ENCODE measurements at regions not wholly inside any gene's neighbourhood (a gene's known extent, or its start where the extent isn't known, plus 50 kb on each side); places are given as distances from the start of the nearest gene placed in this dataset.

DNA sequence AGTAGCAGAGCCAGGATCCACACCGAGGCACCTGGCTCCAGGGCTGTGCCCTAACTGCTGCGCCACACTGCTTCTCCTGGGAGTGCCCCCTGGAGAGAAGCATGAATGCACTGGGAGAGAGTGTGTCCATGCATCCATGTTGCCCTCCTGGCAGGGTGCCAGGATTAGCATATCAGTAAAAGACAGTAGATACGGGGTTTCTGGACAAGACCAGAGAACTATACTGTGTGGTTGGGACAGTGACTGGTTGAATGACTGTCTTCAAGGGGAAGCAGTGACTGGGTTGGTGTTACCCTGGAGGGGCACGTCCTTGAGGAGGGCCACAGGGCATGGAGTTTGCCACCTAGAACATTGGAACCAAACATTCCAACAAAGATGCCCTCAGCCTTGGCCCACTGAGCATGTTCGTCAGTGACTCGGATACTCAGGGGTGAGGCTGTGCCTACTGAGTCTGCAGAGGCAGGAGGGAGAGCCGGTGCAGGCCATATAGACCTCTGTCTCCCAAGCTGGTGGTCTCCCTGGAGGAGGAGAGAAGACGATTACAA lies 288.8 kb downstream of the CDC5L start:
- TF ChIP-seq, protein P1, sequence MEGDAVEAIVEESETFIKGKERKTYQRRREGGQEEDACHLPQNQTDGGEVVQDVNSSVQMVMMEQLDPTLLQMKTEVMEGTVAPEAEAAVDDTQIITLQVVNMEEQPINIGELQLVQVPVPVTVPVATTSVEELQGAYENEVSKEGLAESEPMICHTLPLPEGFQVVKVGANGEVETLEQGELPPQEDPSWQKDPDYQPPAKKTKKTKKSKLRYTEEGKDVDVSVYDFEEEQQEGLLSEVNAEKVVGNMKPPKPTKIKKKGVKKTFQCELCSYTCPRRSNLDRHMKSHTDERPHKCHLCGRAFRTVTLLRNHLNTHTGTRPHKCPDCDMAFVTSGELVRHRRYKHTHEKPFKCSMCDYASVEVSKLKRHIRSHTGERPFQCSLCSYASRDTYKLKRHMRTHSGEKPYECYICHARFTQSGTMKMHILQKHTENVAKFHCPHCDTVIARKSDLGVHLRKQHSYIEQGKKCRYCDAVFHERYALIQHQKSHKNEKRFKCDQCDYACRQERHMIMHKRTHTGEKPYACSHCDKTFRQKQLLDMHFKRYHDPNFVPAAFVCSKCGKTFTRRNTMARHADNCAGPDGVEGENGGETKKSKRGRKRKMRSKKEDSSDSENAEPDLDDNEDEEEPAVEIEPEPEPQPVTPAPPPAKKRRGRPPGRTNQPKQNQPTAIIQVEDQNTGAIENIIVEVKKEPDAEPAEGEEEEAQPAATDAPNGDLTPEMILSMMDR (optimal IDR thresholded peaks at IDR 0.05 in 1 of 3, IDR thresholded peaks at IDR 0.05 in 1 of 3, conservative IDR thresholded peaks at IDR 0.05 in 1 of 3; ENCODE audit: extremely low read depth in 1 of 3, insufficient read depth in 2 of 3, low read length in 3 of 3): no peak
- TF ChIP-seq EZH2 (IDR thresholded peaks at IDR 0.05; ENCODE audit: low read length): no peak
- Histone ChIP-seq H3K9me1 (ENCODE audit: control insufficient read depth, extremely low read depth, insufficient read depth, low read length) (no peaks in the 10 kb centered on the region), H3K4me1 (ENCODE audit: control insufficient read depth, extremely low read depth, insufficient read depth, low read length) (peaks cover 56% of the 10 kb centered on the region), H3K36me3 (ENCODE audit: control insufficient read depth in 2 of 2, extremely low read depth in 1 of 2, insufficient read depth in 2 of 2, low read length in 2 of 2) (no peaks in the 10 kb centered on the region), H3K79me2 (ENCODE audit: control insufficient read depth, insufficient read depth, low read length) (no peaks in the 10 kb centered on the region), H3K9ac (ENCODE audit: control insufficient read depth, extremely low read depth, insufficient read depth, low read length) (no peak overlapping the region), H3K27me3 (ENCODE audit: control insufficient read depth, extremely low read depth, insufficient read depth, low read length) (no peaks in the 10 kb centered on the region), H3K9me3 (ENCODE audit: control insufficient read depth, low read depth, low read length) (no peaks in the 10 kb centered on the region), H3K27ac (ENCODE audit: control insufficient read depth, insufficient read depth, low read length) (peak overlapping the region; percentile 77), H4K20me1 (ENCODE audit: control insufficient read depth, extremely low read depth, insufficient read depth, low read length) (no peaks in the 10 kb centered on the region), H3K4me3 (ENCODE audit: control insufficient read depth in 2 of 3, extremely low read depth in 1 of 3, insufficient read depth in 2 of 3, low read depth in 1 of 3, low read length in 3 of 3) (no peak overlapping the region), H3K4me2 (ENCODE audit: control insufficient read depth, extremely low read depth, insufficient read depth, low read depth, low read length) (peak overlapping the region; percentile 38), H2AFZ (ENCODE audit: control insufficient read depth, low read length) (no peak overlapping the region)
- DNase-seq (ENCODE audit: low read depth, low spot score) (no peak), FAIRE-seq (peak; percentile 34)
- dilution Hi-C loops (cut with MboI; ENCODE audit: extremely low pct_ligation_motif_present, low sequenced_read_pairs): no loop called here

- Histone ChIP-seq H3K79me2 (ENCODE audit: control insufficient read depth, insufficient read depth, low read length) (no peaks in the 10 kb centered on the region), H3K9me1 (ENCODE audit: control insufficient read depth, extremely low read depth, insufficient read depth, low read length) (no peaks in the 10 kb centered on the region), H3K27ac (ENCODE audit: control insufficient read depth, insufficient read depth, low read length) (no peak overlapping the region), H3K9me3 (ENCODE audit: control insufficient read depth, low read depth, low read length) (no peaks in the 10 kb centered on the region), H4K20me1 (ENCODE audit: control insufficient read depth, extremely low read depth, insufficient read depth, low read length) (no peaks in the 10 kb centered on the region), H3K36me3 (ENCODE audit: control insufficient read depth in 2 of 2, extremely low read depth in 1 of 2, insufficient read depth in 2 of 2, low read length in 2 of 2) (no peaks in the 10 kb centered on the region), H3K4me1 (ENCODE audit: control insufficient read depth, extremely low read depth, insufficient read depth, low read length) (peaks cover 56% of the 10 kb centered on the region), H3K4me3 (ENCODE audit: control insufficient read depth in 2 of 3, extremely low read depth in 1 of 3, insufficient read depth in 2 of 3, low read depth in 1 of 3, low read length in 3 of 3) (no peak overlapping the region), H3K9ac (ENCODE audit: control insufficient read depth, extremely low read depth, insufficient read depth, low read length) (no peak overlapping the region), H3K4me2 (ENCODE audit: control insufficient read depth, extremely low read depth, insufficient read depth, low read depth, low read length) (no peak overlapping the region), H2AFZ (ENCODE audit: control insufficient read depth, low read length) (no peak overlapping the region), H3K27me3 (ENCODE audit: control insufficient read depth, extremely low read depth, insufficient read depth, low read length) (no peaks in the 10 kb centered on the region)
- no peak for DNase-seq (ENCODE audit: low read depth, low spot score)
- TF ChIP-seq, protein P1 (optimal IDR thresholded peaks at IDR 0.05 in 1 of 3, IDR thresholded peaks at IDR 0.05 in 1 of 3, conservative IDR thresholded peaks at IDR 0.05 in 1 of 3; ENCODE audit: extremely low read depth in 1 of 3, insufficient read depth in 2 of 3, low read length in 3 of 3): no peak
- TF ChIP-seq EZH2 (IDR thresholded peaks at IDR 0.05; ENCODE audit: low read length): no peak
- no peak for FAIRE-seq
- dilution Hi-C loops (cut with MboI; ENCODE audit: extremely low pct_ligation_motif_present, low sequenced_read_pairs): no loop called here
Observed at GRCh38 chr6:44676826-44677433, 289.4 kb downstream of the CDC5L start.
